ENCODE measurements at regions not wholly inside any gene's neighbourhood (a gene's known extent, or its start where the extent isn't known, plus 50 kb on each side); places are given as distances from the start of the nearest gene placed in this dataset.

DNA sequence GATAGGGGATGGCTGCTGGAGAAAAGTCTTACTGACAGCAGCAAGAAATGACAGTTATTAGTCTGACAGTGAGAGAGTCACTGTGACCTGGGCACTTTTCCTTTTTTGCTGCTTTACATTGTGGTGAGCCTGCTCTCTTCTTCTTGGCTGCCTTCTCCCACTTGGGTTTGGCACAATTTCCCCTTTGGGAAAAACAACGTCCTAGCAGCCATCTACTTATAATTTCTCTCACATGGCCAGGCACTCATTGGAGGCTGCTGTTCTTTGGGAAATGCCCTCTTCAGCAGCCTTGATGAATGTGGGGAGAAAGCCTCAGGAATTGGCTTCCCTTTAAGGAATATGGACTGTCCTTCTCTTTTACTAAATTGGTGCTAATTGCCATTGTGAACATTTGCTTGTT, 60.4 kb upstream of the SLC1A4 start:
- DNase-seq, result no peak
- H3K9me3 Mint-ChIP-seq, result no peaks in the 10 kb centered on the region
- intact Hi-C loops (cut with micrococcal nuclease), result no loop called here
- peaks cover 0 to 5% of the 10 kb centered on the region in 2 donors for H3K27me3 Mint-ChIP-seq (ENCODE audit: low read depth in 2 of 2)
- Histone ChIP-seq H3K27me3 (ENCODE audit: control insufficient read depth, insufficient read depth, low read length) (no peaks in the 10 kb centered on the region), H3K9me3 (ENCODE audit: control insufficient read depth, insufficient read depth, low read length) (peaks cover 3% of the 10 kb centered on the region), H3K4me3 (ENCODE audit: low read length) (no peak overlapping the region), H3K36me3 (ENCODE audit: control insufficient read depth, insufficient read depth, low read length) (no peaks in the 10 kb centered on the region), H3K27ac (ENCODE audit: low read length) (no peak overlapping the region), H3K4me1 (ENCODE audit: control insufficient read depth, insufficient read depth, low read length) (peaks cover 13% of the 10 kb centered on the region)
- no peak overlapping the region for H3K4me3 Mint-ChIP-seq
- 43% methylated on average over 1 of the region's 1 CpG for WGBS (ENCODE audit: insufficient coverage)
- peaks cover 9 to 13% of the 10 kb centered on the region in 2 donors for H3K4me1 Mint-ChIP-seq
- no peak for ATAC-seq
- TF ChIP-seq, protein P1, sequence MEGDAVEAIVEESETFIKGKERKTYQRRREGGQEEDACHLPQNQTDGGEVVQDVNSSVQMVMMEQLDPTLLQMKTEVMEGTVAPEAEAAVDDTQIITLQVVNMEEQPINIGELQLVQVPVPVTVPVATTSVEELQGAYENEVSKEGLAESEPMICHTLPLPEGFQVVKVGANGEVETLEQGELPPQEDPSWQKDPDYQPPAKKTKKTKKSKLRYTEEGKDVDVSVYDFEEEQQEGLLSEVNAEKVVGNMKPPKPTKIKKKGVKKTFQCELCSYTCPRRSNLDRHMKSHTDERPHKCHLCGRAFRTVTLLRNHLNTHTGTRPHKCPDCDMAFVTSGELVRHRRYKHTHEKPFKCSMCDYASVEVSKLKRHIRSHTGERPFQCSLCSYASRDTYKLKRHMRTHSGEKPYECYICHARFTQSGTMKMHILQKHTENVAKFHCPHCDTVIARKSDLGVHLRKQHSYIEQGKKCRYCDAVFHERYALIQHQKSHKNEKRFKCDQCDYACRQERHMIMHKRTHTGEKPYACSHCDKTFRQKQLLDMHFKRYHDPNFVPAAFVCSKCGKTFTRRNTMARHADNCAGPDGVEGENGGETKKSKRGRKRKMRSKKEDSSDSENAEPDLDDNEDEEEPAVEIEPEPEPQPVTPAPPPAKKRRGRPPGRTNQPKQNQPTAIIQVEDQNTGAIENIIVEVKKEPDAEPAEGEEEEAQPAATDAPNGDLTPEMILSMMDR (IDR thresholded peaks at IDR 0.05), result no peak
- H3K36me3 Mint-ChIP-seq, result no peaks in the 10 kb centered on the region
- H3K27ac Mint-ChIP-seq, result no peak overlapping the region

DNA sequence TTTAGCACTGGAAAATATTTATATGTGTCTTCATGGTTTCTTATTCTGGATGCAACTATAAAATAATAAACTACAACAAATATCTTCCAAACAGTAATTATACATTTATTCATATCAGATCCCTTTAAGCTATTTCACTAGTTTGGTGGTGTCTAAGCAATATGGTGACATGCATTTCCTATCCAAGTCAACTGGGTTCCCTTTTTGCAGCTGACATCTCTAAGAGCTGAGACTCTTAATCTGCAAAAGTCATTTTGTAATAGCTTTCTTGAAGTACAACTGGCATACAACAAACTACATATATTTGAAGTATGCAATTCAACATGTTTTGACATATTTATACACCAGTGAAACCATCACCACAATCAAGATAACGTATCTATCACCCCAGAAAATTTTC, 59.9 kb upstream of the SLC1A4 start:
- Histone ChIP-seq H3K27ac (ENCODE audit: low read length) (no peak overlapping the region), H3K27me3 (ENCODE audit: control insufficient read depth, insufficient read depth, low read length) (no peaks in the 10 kb centered on the region), H3K4me1 (ENCODE audit: control insufficient read depth, insufficient read depth, low read length) (peaks cover 9% of the 10 kb centered on the region), H3K36me3 (ENCODE audit: control insufficient read depth, insufficient read depth, low read length) (no peaks in the 10 kb centered on the region), H3K9me3 (ENCODE audit: control insufficient read depth, insufficient read depth, low read length) (peaks cover 3% of the 10 kb centered on the region), H3K4me3 (ENCODE audit: low read length) (no peak overlapping the region)
- ATAC-seq (no peak), DNase-seq (no peak)
- H3K36me3 Mint-ChIP-seq, result no peaks in the 10 kb centered on the region
- TF ChIP-seq, protein P1 (IDR thresholded peaks at IDR 0.05), result no peak
- H3K4me1 Mint-ChIP-seq, result peaks cover 4 to 13% of the 10 kb centered on the region in 2 donors
- WGBS (ENCODE audit: insufficient coverage), result 72% methylated on average over 1 of the region's 1 CpG
- intact Hi-C loops (cut with micrococcal nuclease), result no loop called here
- no peak overlapping the region for H3K27ac Mint-ChIP-seq
- H3K4me3 Mint-ChIP-seq, result no peak overlapping the region
- no peaks in the 10 kb centered on the region for H3K9me3 Mint-ChIP-seq
- H3K27me3 Mint-ChIP-seq (ENCODE audit: low read depth in 2 of 2), result peaks cover 0 to 5% of the 10 kb centered on the region in 2 donors

DNA sequence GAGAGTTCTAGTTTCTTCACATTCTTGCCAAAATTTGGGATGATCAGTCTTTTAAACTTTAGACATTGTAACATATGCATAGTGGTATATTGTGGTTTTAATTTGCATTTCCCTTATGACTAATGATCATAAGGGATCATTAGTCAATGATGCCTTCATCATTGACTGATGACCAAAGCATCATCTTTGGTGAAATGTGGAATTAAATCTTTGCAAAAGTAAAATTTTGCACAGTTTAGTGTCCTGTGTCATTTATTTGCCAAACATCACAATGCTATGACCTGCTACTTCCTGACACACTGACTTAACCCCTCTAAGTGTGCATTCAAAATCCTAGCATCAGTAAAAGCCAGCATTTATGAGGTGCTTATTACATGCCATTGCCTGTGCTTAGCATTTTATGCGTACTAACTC, 58.9 kb upstream of the SLC1A4 start:
- DNase-seq, result no peak
- H3K27ac ChIP-seq (ENCODE audit: low read length), result no peak overlapping the region
- H3K4me3 ChIP-seq (ENCODE audit: low read length), result no peak overlapping the region
- peaks cover 0 to 5% of the 10 kb centered on the region in 2 donors for H3K27me3 Mint-ChIP-seq (ENCODE audit: low read depth in 2 of 2)
- H3K27ac Mint-ChIP-seq, result no peak overlapping the region
- no peak overlapping the region for H3K4me3 Mint-ChIP-seq
- WGBS (ENCODE audit: insufficient coverage), result 88% methylated on average over 1 of the region's 1 CpG
- H3K4me1 Mint-ChIP-seq, result peaks cover 4 to 13% of the 10 kb centered on the region in 2 donors
- H3K27me3 ChIP-seq (ENCODE audit: control insufficient read depth, insufficient read depth, low read length), result no peaks in the 10 kb centered on the region
- H3K9me3 Mint-ChIP-seq, result no peaks in the 10 kb centered on the region
- H3K9me3 ChIP-seq (ENCODE audit: control insufficient read depth, insufficient read depth, low read length), result peaks cover 3% of the 10 kb centered on the region
- TF ChIP-seq, protein P1 (IDR thresholded peaks at IDR 0.05), result no peak
- no peaks in the 10 kb centered on the region for H3K36me3 ChIP-seq (ENCODE audit: control insufficient read depth, insufficient read depth, low read length)
- ATAC-seq, result no peak
- H3K4me1 ChIP-seq (ENCODE audit: control insufficient read depth, insufficient read depth, low read length), result peaks cover 7% of the 10 kb centered on the region
- no peaks in the 10 kb centered on the region for H3K36me3 Mint-ChIP-seq
- intact Hi-C loops (cut with micrococcal nuclease), result no loop called here

Measured in natural killer cell (primary cell).